HepG2 (cell line): ENCODE measurements at regions not wholly inside any gene's neighbourhood (a gene's known extent, or its start where the extent isn't known, plus 50 kb on each side); places are given as distances from the start of the nearest gene placed in this dataset.

Experiments
- ATAC-seq: fragments of 200-7000 bp; cut with Tn5 transposase; 3 replicates; pipeline ENCODE4 v1.9.1; 2020; ENCODE audit warnings: mild to moderate bottlenecking, moderate library complexity
- BruUV-seq: library from RNA; stranded (reverse); fragments of 400-500 nt; replicated peaks from 2 replicates; lab custom pipeline; 2021; lab: Mats Ljungman, UMichigan
- CTCF ChIA-PET: fragments of 300-600 bp; formaldehyde crosslinking; extraction: SDS; loops from one replicate; lab custom pipeline; 2021; ENCODE audit warnings: low total read pairs, inconsistent platforms, low intra/inter-chr PET ratio; lab: Yijun Ruan, JAX
- POLR2A ChIA-PET: fragments of 350-600 bp; sonication (Branson Sonifier 250); formaldehyde crosslinking; loops from one replicate; lab custom pipeline; 2020; ENCODE audit warnings: antibody characterized with exemption, inconsistent platforms; lab: Yijun Ruan, JAX
- DNase-seq: peaks from one replicate; pipeline ENCODE4 v3.0.0-alpha.2; 2015; ENCODE audit warnings: low spot score
- FAIRE-seq: peaks from 3 replicates; lab custom pipeline; 2011; peaks lifted over from hg19 to GRCh38; lab: Jason Lieb, UNC
- H2AFZ ChIP-seq: one replicate; pipeline ENCODE4 v1.6.1; 2011; ENCODE audit warnings: low read length, inconsistent platforms
- H3K27ac ChIP-seq: fragments of 300-600 bp; 3 replicates; pipeline ENCODE4 v1.8.0; 2011; ENCODE audit warnings: mixed run types, mild to moderate bottlenecking, mixed read lengths, low read length, inconsistent platforms; ENCODE audit not compliant: insufficient read depth; ENCODE audit errors: extremely low read length
- H3K27me3 ChIP-seq, 2 experiments: fragments of 200-600 bp in 1 of 2; 2 replicates in 1 of 2; 3 replicates in 1 of 2; pipeline versions ENCODE4 v1.6.0 to v1.8.0; 2011; ENCODE audit warnings: low read length in 2 of 2, mild to moderate bottlenecking in 2 of 2, moderate library complexity in 2 of 2, inconsistent platforms in 1 of 2; ENCODE audit not compliant: insufficient read depth in 2 of 2, control insufficient read depth in 1 of 2
- H3K36me3 ChIP-seq, 2 experiments: fragments of 200-600 bp in 1 of 2; replicated peaks in 1 of 2; 2 replicates in 1 of 2; 3 replicates in 1 of 2; pipeline versions ENCODE4 v1.5.1 to v1.8.0; 2011; ENCODE audit warnings: low read length in 2 of 2, inconsistent platforms in 1 of 2; ENCODE audit not compliant: insufficient read depth in 2 of 2, control insufficient read depth in 1 of 2
- H3K4me1 ChIP-seq: 2 replicates; pipeline ENCODE4 v1.5.1; 2012; ENCODE audit warnings: low read length, inconsistent platforms; ENCODE audit not compliant: insufficient read depth
- H3K4me2 ChIP-seq: 2 replicates; pipeline ENCODE4 v1.6.0; 2011; ENCODE audit warnings: low read depth, low read length, inconsistent platforms
- H3K4me3 ChIP-seq, 3 experiments: fragments of 200-600 bp in 1 of 3; sonication (generic), shearing (Covaris generic) in 1 of 3; replicated peaks in 1 of 3; 2 replicates each; pipeline ENCODE4 v1.5.1; 2011 to 2016; ENCODE audit warnings: low read length in 3 of 3, inconsistent platforms in 2 of 3, low read depth in 2 of 3, mild to moderate bottlenecking in 2 of 3, control low read depth in 1 of 3, mixed read lengths in 1 of 3; ENCODE audit not compliant: insufficient read depth in 1 of 3
- H3K79me2 ChIP-seq: one replicate; pipeline ENCODE4 v1.6.1; 2011; ENCODE audit warnings: low read length, inconsistent platforms; ENCODE audit not compliant: insufficient read depth
- H3K9ac ChIP-seq: 2 replicates; pipeline ENCODE4 v1.6.0; 2011; ENCODE audit warnings: mild to moderate bottlenecking, low read depth, low read length, inconsistent platforms; ENCODE audit not compliant: insufficient read depth
- H3K9me3 ChIP-seq: 2 replicates; pipeline ENCODE4 v1.5.1; 2012; ENCODE audit warnings: mild to moderate bottlenecking, low read length
- H4K20me1 ChIP-seq: 2 replicates; pipeline ENCODE4 v1.6.0; 2011; ENCODE audit warnings: inconsistent platforms, mild to moderate bottlenecking, low read length, moderate library complexity; ENCODE audit not compliant: insufficient read depth
- AKAP8 ChIP-seq: sonication (generic); formaldehyde crosslinking; IDR thresholded peaks from 2 replicates; pipeline ENCODE4 v1.5.1; 2020; ENCODE audit warnings: mild to moderate bottlenecking, missing genetic modification reagents
- ARHGAP35 ChIP-seq: sonication (generic); formaldehyde crosslinking; IDR thresholded peaks from 2 replicates; pipeline ENCODE4 v1.9.0; 2022; ENCODE audit warnings: mild to moderate bottlenecking, inconsistent platforms, moderate library complexity, missing genetic modification reagents, borderline replicate concordance
- ATF2 ChIP-seq: sonication (generic); formaldehyde crosslinking; IDR thresholded peaks from 2 replicates; pipeline ENCODE4 v1.4.0; 2020; ENCODE audit warnings: missing genetic modification reagents
- HMGA1 ChIP-seq: sonication (generic); formaldehyde crosslinking; conservative IDR thresholded peaks from 2 replicates; pipeline ENCODE4 v1.4.0; 2020; ENCODE audit warnings: missing genetic modification reagents
- SMAD3 ChIP-seq: sonication (generic); formaldehyde crosslinking; IDR thresholded peaks from 2 replicates; pipeline ENCODE4 v1.4.0; 2020; ENCODE audit warnings: missing genetic modification reagents
- TARDBP ChIP-seq: sonication (generic); formaldehyde crosslinking; IDR thresholded peaks from 2 replicates; pipeline ENCODE4 v1.8.0; 2022; ENCODE audit warnings: mild to moderate bottlenecking, missing genetic modification reagents
- ZNF362 ChIP-seq: sonication (generic); formaldehyde crosslinking; IDR thresholded peaks from 2 replicates; pipeline ENCODE4 v1.4.0; 2020; ENCODE audit warnings: missing genetic modification reagents, mild to moderate bottlenecking, borderline replicate concordance
- ZNF781 ChIP-seq: sonication (generic); formaldehyde crosslinking; IDR thresholded peaks from 2 replicates; pipeline ENCODE4 v1.5.1; 2020; ENCODE audit warnings: borderline replicate concordance, mild to moderate bottlenecking, missing genetic modification reagents; ENCODE audit errors: not compliant biosample characterization
- WGBS: methylation state at CpG from one replicate; pipeline ENCODE4 v1.1.6; 2017; ENCODE audit warnings: low lambda C conversion rate; 5-methylcytosine and 5-hydroxymethylcytosine counted together
- in situ Hi-C: cut with HindIII; loops from 2 replicates; pipeline ENCODE4 v1.10.0; 2017; ENCODE audit warnings: low pct_unique_long_range_greater_than_20kb; ENCODE audit not compliant: extremely low pct_ligation_motif_present
- intact Hi-C: fragments of 100-400 bp; cut with micrococcal nuclease; formaldehyde crosslinking; loops from one replicate; pipeline ENCODE4 v1.10.0; 2022; ENCODE audit not compliant: unreplicated experiment

GRCh38 chr13:111423168-111423785, 102.8 kb downstream of the TEX29 start:
- Histone ChIP-seq H4K20me1 (no peaks in the 10 kb centered on the region), H3K36me3 (no peaks in the 10 kb centered on the region), H3K4me1 (no peaks in the 10 kb centered on the region), H2AFZ (no peak overlapping the region), H3K27ac (no peak overlapping the region), H3K4me3 (no peak overlapping the region), H3K79me2 (no peaks in the 10 kb centered on the region)
- intact Hi-C loops = no loop called here
- ATAC-seq (no peak), DNase-seq (no peak)
- CTCF ChIA-PET = no interaction called here
- POLR2A ChIA-PET = no interaction called here
- TF ChIP-seq TARDBP (CRISPR knock-in tag) = no peak
- TF ChIP-seq, all 625 proteins: peak for 0
- FAIRE-seq = no peak
- BruUV-seq = no TSS peak
- no peak overlapping the region for H3K4me2 ChIP-seq
- no peaks in the 10 kb centered on the region for H3K9me3 ChIP-seq
- in situ Hi-C loops = no loop called here
- peaks cover 8 to 83% of the 10 kb centered on the region in 2 experiments; a peak in 3 of 5 replicates for H3K27me3 ChIP-seq
- no peak overlapping the region for H3K9ac ChIP-seq
- 33% methylated on average over 16 of the region's 16 CpGs for WGBS

- in situ Hi-C loops (no loop called here), intact Hi-C loops (no loop called here)
- Histone ChIP-seq H3K4me2 (no peak overlapping the region), H3K9me3 (no peaks in the 10 kb centered on the region), H4K20me1 (no peaks in the 10 kb centered on the region), H3K79me2 (no peaks in the 10 kb centered on the region), H3K4me3 (no peak overlapping the region), H3K4me1 (0 out of 2 replicates have a peak, but pooled peaks cover under 1% of the 10 kb centered on the region), H2AFZ (no peak overlapping the region), H3K27me3 (peaks cover 8 to 75% of the 10 kb centered on the region in 2 experiments; a peak in 3 of 5 replicates), H3K9ac (no peak overlapping the region), H3K27ac (no peak overlapping the region), H3K36me3 (no peaks in the 10 kb centered on the region)
- BruUV-seq = no TSS peak
- TF ChIP-seq ATF2 (CRISPR knock-in tag) = no peak
- TF ChIP-seq ARHGAP35 (CRISPR knock-in tag) = no peak
- TF ChIP-seq ZNF362 (CRISPR knock-in tag) = no peak
- no peak for TF ChIP-seq HMGA1
- no peak for TF ChIP-seq ZNF781
- TF ChIP-seq SMAD3 = no peak
- TF ChIP-seq AKAP8 = no peak
- DNase-seq = no peak
- no peak for FAIRE-seq
- ATAC-seq = no peak
- ChIA-PET CTCF (no interaction called here), POLR2A (no interaction called here)
- WGBS = 31% methylated on average over 14 of the region's 21 CpGs
Measured at GRCh38 chr13:111424134-111424533, 103.7 kb downstream of the TEX29 start.
